Vagina (tissue), 2 donors: ENCODE measurements at regions not wholly inside any gene's neighbourhood (a gene's known extent, or its start where the extent isn't known, plus 50 kb on each side); places are given as distances from the start of the nearest gene placed in this dataset.

Experiments
- POLR2A ChIP-seq, 2 donors: fragments of 450-650 bp; IDR thresholded peaks; one replicate each; pipeline ENCODE4 v1.6.1; 2017; ENCODE audit warnings: antibody characterized with exemption in 2 of 2, mild to moderate bottlenecking in 2 of 2, moderate library complexity in 2 of 2
- POLR2AphosphoS5 ChIP-seq, 2 donors: sonication (generic); formaldehyde crosslinking; IDR thresholded peaks; one replicate each; pipeline ENCODE4 v1.9.0; 2017; ENCODE audit warnings: antibody characterized with exemption in 2 of 2, mild to moderate bottlenecking in 2 of 2, low read depth in 1 of 2; ENCODE audit not compliant: insufficient read depth in 1 of 2

DNA sequence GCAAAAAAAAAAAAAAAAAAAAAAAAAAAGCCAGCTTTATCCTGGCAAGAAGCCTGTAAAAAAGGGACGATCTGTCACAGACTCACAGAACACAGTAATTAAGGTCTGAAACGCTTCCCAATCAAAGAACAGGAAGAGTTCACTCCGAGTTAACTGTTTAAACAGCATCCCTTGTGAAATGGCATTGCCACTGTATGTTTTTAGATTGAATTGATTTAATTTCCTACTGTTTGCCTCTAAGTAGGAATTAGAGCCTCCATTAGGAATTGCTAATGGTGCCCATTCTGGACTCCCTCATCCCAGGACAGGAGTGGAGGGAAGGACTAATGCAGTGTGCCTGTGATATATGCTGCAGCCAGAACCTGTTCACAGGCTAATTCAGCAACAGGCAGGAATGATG, 370.8 kb downstream of the RWDD3 start:
- no peak for TF ChIP-seq POLR2A (IDR thresholded peaks at IDR 0.05)
- no peak for TF ChIP-seq POLR2AphosphoS5 (IDR thresholded peaks at IDR 0.05; ENCODE audit: insufficient read depth in 1 of 2, low read depth in 1 of 2)
